HFFc6 (cell line): ENCODE measurements at regions not wholly inside any gene's neighbourhood (a gene's known extent, or its start where the extent isn't known, plus 50 kb on each side); places are given as distances from the start of the nearest gene placed in this dataset.
"Not testable (repeated sequence)": the region's sequence is repeated elsewhere in the genome, so short reads cannot be mapped to it uniquely, and the experiment has no call there.

Source experiments
- DNase-seq: peaks from one replicate; pipeline ENCODE4 v3.0.0-alpha.2; 2018
- H3K27ac Mint-ChIP-seq: 2 replicates; pipeline ENCODE4 v1.8.0; 2020; ENCODE audit warnings: mild to moderate bottlenecking, mixed read lengths
- H3K27me3 Mint-ChIP-seq: 2 replicates; pipeline ENCODE4 v1.8.0; 2021; ENCODE audit warnings: mild to moderate bottlenecking, moderate library complexity, mixed read lengths; ENCODE audit not compliant: insufficient read depth
- H3K36me3 Mint-ChIP-seq: 2 replicates; pipeline ENCODE4 v1.8.0; 2021; ENCODE audit warnings: low read depth, mixed read lengths
- H3K4me1 Mint-ChIP-seq: 2 replicates; pipeline ENCODE4 v1.8.0; 2020; ENCODE audit warnings: low read depth, mixed read lengths
- H3K4me3 Mint-ChIP-seq: 2 replicates; pipeline ENCODE4 v1.8.0; 2020; ENCODE audit warnings: mild to moderate bottlenecking, moderate library complexity, mixed read lengths
- H3K9me3 Mint-ChIP-seq: 2 replicates; pipeline ENCODE4 v1.8.0; 2020; ENCODE audit warnings: mild to moderate bottlenecking, mixed read lengths
- CTCF ChIP-seq: fragments of 200-600 bp; sonication (generic); IDR thresholded peaks from 2 replicates; pipeline ENCODE4 v1.5.0; 2021; ENCODE audit warnings: antibody characterized with exemption, mild to moderate bottlenecking

DNA sequence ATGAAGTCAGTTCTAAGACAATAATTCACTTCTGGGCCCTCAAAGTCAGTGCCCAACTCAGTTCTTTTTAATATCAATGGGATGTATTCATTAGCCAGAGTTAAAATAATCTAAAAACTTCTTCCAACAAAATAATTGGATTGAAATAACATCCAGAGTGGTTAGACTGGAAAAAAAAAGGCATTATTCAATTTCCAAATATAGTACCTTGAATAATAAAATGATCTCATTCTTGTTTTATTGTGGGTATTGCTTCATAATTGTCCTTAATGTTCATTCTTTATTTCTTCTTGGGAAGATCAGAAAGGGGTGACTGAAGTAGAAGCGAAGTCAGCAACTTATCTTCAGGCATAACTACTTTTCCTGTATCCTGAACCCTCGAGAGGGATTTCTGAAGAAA, 85.1 kb upstream of the JARID2 start:
- Mint-ChIP-seq H3K27me3 (no peaks in the 10 kb centered on the region), H3K27ac (no peak overlapping the region), H3K4me1 (no peaks in the 10 kb centered on the region), H3K4me3 (no peak overlapping the region), H3K36me3 (no peaks in the 10 kb centered on the region), H3K9me3 (no peaks in the 10 kb centered on the region)
- DNase-seq, result no peak
- TF ChIP-seq CTCF, result no peak

GRCh38 chr6:15164855-15165254, 81.0 kb upstream of the JARID2 start:
- not testable (repeated sequence) for H3K27ac Mint-ChIP-seq, DNase-seq, H3K4me3 Mint-ChIP-seq, H3K27me3 Mint-ChIP-seq, H3K36me3 Mint-ChIP-seq, H3K4me1 Mint-ChIP-seq, H3K9me3 Mint-ChIP-seq

- Mint-ChIP-seq H3K4me3 (no peak overlapping the region), H3K9me3 (no peaks in the 10 kb centered on the region), H3K4me1 (no peaks in the 10 kb centered on the region), H3K27ac (no peak overlapping the region), H3K27me3 (peaks cover 3% of the 10 kb centered on the region), H3K36me3 (no peaks in the 10 kb centered on the region)
- TF ChIP-seq CTCF, result no peak
- DNase-seq, result no peak
Observed at GRCh38 chr6:15166121-15166520, 79.7 kb upstream of the JARID2 start.

- DNase-seq, result no peak
- H3K4me1 Mint-ChIP-seq, result no peaks in the 10 kb centered on the region
- no peaks in the 10 kb centered on the region for H3K36me3 Mint-ChIP-seq
- TF ChIP-seq CTCF, result no peak
- H3K27me3 Mint-ChIP-seq, result peaks cover 3% of the 10 kb centered on the region
- H3K4me3 Mint-ChIP-seq, result no peak overlapping the region
- H3K9me3 Mint-ChIP-seq, result no peaks in the 10 kb centered on the region
- H3K27ac Mint-ChIP-seq, result no peak overlapping the region
Observed at GRCh38 chr6:15170126-15170525, 75.7 kb upstream of the JARID2 start.

DNA sequence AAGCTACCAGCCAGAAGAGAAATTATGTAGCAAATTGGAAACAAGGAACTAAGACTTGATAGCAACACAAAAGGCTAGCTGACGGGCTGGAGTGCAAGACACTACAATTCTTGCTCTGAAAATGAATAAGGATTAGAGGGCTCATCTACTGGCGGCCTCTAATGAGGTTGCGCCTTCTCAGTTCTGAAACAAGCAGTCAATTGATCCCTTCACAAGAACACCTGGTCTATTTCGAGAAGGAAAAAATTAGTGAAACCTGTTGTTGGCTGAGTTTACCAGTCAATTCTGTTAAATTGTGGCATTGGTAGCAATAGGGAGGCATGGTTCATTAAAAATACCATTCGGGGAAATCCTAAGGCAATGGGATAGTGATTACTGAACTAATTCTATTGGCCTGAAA, 74.8 kb upstream of the JARID2 start:
- TF ChIP-seq CTCF, result no peak
- Mint-ChIP-seq H3K27ac (no peak overlapping the region), H3K36me3 (no peaks in the 10 kb centered on the region), H3K4me3 (no peak overlapping the region), H3K27me3 (peaks cover 3% of the 10 kb centered on the region), H3K4me1 (no peaks in the 10 kb centered on the region), H3K9me3 (no peaks in the 10 kb centered on the region)
- DNase-seq, result no peak

DNA sequence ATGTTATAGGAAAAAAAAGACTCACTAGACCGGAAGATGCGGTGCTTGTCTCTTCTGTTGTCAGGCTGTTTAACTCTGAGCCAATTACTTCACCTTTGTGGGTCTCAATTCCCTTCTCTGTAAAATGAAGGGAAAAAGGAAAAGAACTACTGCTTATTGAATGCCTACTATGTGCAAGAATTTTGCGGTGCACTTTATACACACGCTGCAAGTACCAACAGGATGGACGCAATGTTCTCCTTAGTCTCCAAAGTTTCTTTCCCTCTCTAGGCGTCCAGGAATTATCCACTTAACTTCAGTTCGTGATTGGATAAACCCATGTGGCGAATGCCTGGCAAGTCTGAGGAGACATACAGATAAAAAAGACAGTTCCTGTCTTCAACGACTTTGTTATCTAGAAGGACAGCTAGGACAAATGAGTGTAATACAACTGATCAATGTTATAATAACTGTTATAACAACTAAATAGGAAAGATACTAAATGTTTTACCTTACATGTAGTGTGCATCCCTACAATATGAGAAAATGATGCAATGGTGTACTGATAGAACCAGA, 69.0 kb upstream of the JARID2 start:
- H3K4me1 Mint-ChIP-seq, result no peaks in the 10 kb centered on the region
- no peaks in the 10 kb centered on the region for H3K9me3 Mint-ChIP-seq
- no peaks in the 10 kb centered on the region for H3K36me3 Mint-ChIP-seq
- H3K27ac Mint-ChIP-seq, result no peak overlapping the region
- no peak for TF ChIP-seq CTCF
- no peaks in the 10 kb centered on the region; the same call in 1 of the 2 replicates for H3K27me3 Mint-ChIP-seq
- no peak for DNase-seq
- H3K4me3 Mint-ChIP-seq, result no peak overlapping the region
